Adrenal gland (tissue), 5 donors: ENCODE measurements at regions not wholly inside any gene's neighbourhood (a gene's known extent, or its start where the extent isn't known, plus 50 kb on each side); places are given as distances from the start of the nearest gene placed in this dataset.

Source experiments
- POLR2A ChIP-seq, 2 donors: fragments of 450-650 bp; IDR thresholded peaks; one replicate each; pipeline ENCODE4 v1.6.1; 2017; ENCODE audit warnings: antibody characterized with exemption in 2 of 2, mild to moderate bottlenecking in 2 of 2, moderate library complexity in 1 of 2
- TF ChIP-seq, protein P1 (sequence below), 6 experiments: fragments of 450-650 bp in 4 of 6; fragments of 200-600 bp in 2 of 6; sonication (generic) in 1 of 6; IDR thresholded peaks; 1 replicate in 5 of 6; 2 replicates in 1 of 6; pipeline versions ENCODE4 v1.5.1 to v1.8.0; 2016 to 2021; ENCODE audit warnings: antibody characterized with exemption in 6 of 6, mild to moderate bottlenecking in 2 of 6, moderate library complexity in 1 of 6
- donor health status: DM: no; HTN: no; CAD: no.

- TF ChIP-seq, protein P1, sequence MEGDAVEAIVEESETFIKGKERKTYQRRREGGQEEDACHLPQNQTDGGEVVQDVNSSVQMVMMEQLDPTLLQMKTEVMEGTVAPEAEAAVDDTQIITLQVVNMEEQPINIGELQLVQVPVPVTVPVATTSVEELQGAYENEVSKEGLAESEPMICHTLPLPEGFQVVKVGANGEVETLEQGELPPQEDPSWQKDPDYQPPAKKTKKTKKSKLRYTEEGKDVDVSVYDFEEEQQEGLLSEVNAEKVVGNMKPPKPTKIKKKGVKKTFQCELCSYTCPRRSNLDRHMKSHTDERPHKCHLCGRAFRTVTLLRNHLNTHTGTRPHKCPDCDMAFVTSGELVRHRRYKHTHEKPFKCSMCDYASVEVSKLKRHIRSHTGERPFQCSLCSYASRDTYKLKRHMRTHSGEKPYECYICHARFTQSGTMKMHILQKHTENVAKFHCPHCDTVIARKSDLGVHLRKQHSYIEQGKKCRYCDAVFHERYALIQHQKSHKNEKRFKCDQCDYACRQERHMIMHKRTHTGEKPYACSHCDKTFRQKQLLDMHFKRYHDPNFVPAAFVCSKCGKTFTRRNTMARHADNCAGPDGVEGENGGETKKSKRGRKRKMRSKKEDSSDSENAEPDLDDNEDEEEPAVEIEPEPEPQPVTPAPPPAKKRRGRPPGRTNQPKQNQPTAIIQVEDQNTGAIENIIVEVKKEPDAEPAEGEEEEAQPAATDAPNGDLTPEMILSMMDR (IDR thresholded peaks at IDR 0.05): no peak
- TF ChIP-seq POLR2A (IDR thresholded peaks at IDR 0.05): no peak
These were observed 102.4 kb downstream of the BARX1 start for GRCh38 chr9:93852728-93853127.
